T1000 (cell line): ENCODE measurements at regions not wholly inside any gene's neighbourhood (a gene's known extent, or its start where the extent isn't known, plus 50 kb on each side); places are given as distances from the start of the nearest gene placed in this dataset.
A peak's percentile ranks its signal among the peaks of the same experiment; 100 is the strongest.
"Not testable (repeated sequence)": the region's sequence is repeated elsewhere in the genome, so short reads cannot be mapped to it uniquely, and the experiment has no call there.

ENCODE experiments used
- DNase-seq: peaks from one replicate; lab custom pipeline; 2025; ENCODE audit warnings: mixed read lengths; lab: John Stamatoyannopoulos, UW

- DNase-seq, result no peak
These were observed 192.9 kb upstream of the PTGFR start for GRCh38 chr1:78297836-78298235.

- DNase-seq, result no peak
These were observed 192.4 kb upstream of the PTGFR start for GRCh38 chr1:78298349-78298748.

- DNase-seq, result no peak
These were observed 189.6 kb upstream of the PTGFR start for GRCh38 chr1:78301141-78301540.

GRCh38 chr1:78303620-78304019, 187.2 kb upstream of the PTGFR start:
- DNase-seq, result peak; percentile 56

GRCh38 chr1:78304341-78304740, 186.4 kb upstream of the PTGFR start:
- no peak for DNase-seq

GRCh38 chr1:78304761-78305160, 186.0 kb upstream of the PTGFR start:
- no peak for DNase-seq

- DNase-seq, result not testable (repeated sequence)
These were observed 180.5 kb upstream of the PTGFR start for GRCh38 chr1:78310261-78310660.

- DNase-seq, result no peak
These were observed 172.8 kb upstream of the PTGFR start for GRCh38 chr1:78318011-78318410.

GRCh38 chr1:78319603-78320002, 171.2 kb upstream of the PTGFR start:
- DNase-seq, result no peak

- DNase-seq, result no peak
These were observed 167.7 kb upstream of the PTGFR start for GRCh38 chr1:78322928-78323680.

- no peak for DNase-seq
These were observed 165.5 kb upstream of the PTGFR start for GRCh38 chr1:78325293-78325692.

- DNase-seq, result no peak
These were observed 161.3 kb upstream of the PTGFR start for GRCh38 chr1:78329475-78329874.

- DNase-seq, result no peak
These were observed 159.0 kb upstream of the PTGFR start for GRCh38 chr1:78331799-78332198.

GRCh38 chr1:78333502-78333901, 157.3 kb upstream of the PTGFR start:
- no peak for DNase-seq

- no peak for DNase-seq
These were observed 156.7 kb upstream of the PTGFR start for GRCh38 chr1:78334114-78334513.

GRCh38 chr1:78334952-78335351, 155.8 kb upstream of the PTGFR start:
- DNase-seq, result no peak

GRCh38 chr1:78336751-78337150, 154.0 kb upstream of the PTGFR start:
- DNase-seq, result not testable (repeated sequence)

GRCh38 chr1:78339490-78339889, 151.3 kb upstream of the PTGFR start:
- DNase-seq, result peak; percentile 29

- no peak for DNase-seq
These were observed 150.8 kb upstream of the PTGFR start for GRCh38 chr1:78340006-78340405.

GRCh38 chr1:78348496-78349284, 142.1 kb upstream of the PTGFR start:
- DNase-seq, result no peak

- DNase-seq, result no peak
These were observed 139.1 kb upstream of the PTGFR start for GRCh38 chr1:78351551-78352216.

- no peak for DNase-seq
These were observed 135.1 kb upstream of the PTGFR start for GRCh38 chr1:78355656-78356055.

GRCh38 chr1:78358165-78358564, 132.6 kb upstream of the PTGFR start:
- DNase-seq, result no peak
